GM19328 (cell line): ENCODE measurements at regions not wholly inside any gene's neighbourhood (a gene's known extent, or its start where the extent isn't known, plus 50 kb on each side); places are given as distances from the start of the nearest gene placed in this dataset.
"Not testable (repeated sequence)": the region's sequence is repeated elsewhere in the genome, so short reads cannot be mapped to it uniquely, and the experiment has no call there.

Source experiments
- ATAC-seq: cut with Tn5 transposase; IDR thresholded peaks from one replicate; pipeline ENCODE4 v1.9.1; 2021; ENCODE audit warnings: mild to moderate bottlenecking, moderate library complexity; ENCODE audit not compliant: unreplicated experiment

- no peak for ATAC-seq
Measured at GRCh38 chr3:23112491-23112890, 90.6 kb upstream of the UBE2E2 start.

DNA sequence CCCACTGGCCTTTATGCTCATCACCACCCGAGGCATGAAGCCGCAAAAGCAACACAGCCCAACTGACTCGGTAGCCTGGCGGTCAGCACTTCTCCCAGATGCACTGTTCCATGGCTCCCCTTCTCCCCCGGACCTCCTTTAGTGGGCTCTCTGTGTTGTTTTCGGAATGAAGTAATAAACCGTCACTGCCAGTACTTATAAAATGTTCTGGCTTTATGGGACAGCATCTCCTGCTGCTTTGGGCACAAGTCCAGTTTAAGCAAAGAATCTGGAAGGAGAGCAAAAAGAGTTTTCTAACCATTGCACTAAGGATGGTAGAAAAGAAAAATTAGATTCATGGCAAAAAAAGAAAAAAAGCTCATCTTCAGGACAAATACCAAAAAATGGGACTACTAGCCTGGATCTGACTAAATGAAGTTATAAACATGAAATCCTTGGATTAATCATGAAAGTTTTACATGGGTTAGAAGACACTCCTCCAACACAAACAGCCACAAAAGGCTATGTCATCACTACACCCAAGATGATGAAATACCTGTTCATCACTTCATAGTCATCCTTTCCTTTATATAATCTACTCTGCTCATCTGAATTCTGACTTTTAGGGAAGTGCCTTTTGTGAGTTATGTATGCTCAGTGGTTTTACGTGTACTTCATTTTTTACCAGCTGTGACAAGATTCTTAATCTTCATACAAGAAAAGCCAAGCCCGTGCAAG, 89.5 kb upstream of the UBE2E2 start:
- no peak for ATAC-seq

DNA sequence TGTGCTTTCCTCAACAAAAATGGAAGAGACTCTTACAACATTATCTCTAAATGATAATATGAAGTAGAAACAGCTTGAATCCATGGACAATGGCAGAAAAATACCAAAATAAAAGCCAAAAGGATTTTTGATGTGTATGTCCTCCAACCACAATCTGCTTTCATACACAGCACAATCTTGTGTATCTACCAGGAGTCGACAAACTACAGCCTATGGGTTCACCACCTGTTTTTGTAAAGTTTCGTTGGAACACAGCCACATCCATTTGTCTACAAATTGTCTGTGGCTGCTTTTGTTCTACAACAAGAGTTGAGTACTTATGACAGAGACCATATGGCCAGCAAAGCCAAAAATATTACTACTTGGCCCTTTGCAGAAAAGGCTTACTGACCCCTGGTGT, 88.7 kb upstream of the UBE2E2 start:
- no peak for ATAC-seq

- ATAC-seq = no peak
Measured at GRCh38 chr3:23115171-23115877, 87.8 kb upstream of the UBE2E2 start.

DNA sequence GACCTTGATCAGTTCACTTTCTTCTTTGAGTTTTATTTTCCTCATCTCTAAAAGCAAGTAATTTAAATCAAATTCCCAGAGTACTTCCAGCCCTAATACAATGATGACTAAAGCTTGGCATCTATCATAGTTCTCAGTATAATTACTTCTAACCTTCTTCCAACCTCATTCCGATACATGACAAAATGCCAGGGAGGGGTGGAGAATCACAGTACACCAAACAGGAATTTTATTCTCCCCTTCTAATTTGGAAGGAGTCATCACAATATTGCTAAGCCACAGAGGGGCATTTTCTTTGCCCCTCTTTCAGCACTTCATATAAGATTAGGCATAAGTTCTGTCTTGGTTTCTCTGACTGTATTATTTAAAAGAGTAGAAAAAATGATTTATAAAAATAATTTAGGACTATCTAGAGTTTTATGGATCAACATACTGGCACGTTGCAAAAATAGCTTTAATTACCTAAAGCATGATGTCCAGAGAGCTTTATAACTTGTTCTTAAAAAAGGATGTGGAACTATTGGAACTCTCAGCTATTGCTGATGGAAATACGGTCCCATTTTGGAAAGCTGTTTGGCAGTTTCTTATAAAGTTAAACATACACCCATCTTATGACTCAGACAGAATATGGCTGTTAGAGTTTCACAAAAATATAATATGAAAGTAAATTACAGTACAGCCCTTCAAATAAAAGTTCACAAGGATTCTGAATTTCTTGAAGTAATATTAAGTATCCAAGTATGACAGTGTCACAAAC, 86.9 kb upstream of the UBE2E2 start:
- ATAC-seq = no peak

DNA sequence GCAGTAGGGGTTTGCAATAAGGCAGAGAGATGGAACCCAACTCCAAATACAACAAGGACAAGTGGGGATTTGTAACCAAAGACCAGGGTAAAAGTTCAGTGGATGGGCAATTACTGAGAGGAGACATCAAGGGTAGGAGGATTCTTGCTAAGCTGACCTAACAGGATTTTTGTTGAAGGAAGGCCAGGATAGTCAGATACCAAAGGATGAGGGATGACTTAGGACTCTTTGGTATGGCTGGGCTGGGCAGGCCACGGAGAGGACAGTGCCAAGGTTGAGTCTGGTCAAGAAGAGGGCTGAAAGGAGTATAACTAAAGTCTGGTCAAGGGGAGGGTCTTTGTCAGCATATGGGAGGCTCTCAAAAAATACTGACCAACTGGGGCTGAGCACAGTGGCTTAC, 85.3 kb upstream of the UBE2E2 start:
- ATAC-seq = no peak

DNA sequence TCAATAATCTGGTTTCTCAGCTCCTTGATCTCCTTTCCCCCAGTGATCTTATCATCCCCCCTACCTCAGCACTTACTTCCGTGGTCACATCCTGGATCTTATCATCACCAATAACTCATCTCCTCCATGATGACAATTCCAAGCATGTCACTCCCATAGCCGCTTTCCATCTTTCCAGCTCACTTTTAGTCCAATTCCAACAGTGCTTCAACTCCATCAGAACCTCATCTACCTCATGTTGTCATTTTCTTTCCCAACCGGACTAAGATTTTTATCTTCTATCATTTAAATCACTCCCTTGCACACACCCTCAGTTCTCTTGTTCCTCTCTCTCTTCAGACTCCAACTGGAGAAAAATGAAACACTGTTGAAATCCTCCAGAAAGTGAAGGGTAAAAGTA, 75.9 kb upstream of the UBE2E2 start:
- ATAC-seq = no peak

DNA sequence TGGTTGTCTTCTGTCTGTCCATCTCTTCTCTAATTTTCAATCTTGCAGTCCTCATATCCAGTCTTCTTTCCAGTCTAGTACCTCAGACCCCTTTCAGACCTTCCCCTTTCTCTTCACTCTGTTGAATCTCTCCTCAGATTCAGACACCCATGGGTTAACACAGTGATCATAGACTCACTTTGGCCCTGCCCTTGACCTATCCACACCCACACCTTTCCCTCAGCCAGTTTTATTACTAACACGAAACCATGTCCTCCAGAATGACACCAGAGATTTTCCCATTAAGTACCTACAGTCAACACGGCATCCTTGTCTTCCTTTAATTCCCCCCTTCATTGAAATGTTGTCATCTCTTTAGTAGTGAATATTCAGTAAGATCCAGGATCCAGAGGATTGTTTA, 74.5 kb upstream of the UBE2E2 start:
- no peak for ATAC-seq

DNA sequence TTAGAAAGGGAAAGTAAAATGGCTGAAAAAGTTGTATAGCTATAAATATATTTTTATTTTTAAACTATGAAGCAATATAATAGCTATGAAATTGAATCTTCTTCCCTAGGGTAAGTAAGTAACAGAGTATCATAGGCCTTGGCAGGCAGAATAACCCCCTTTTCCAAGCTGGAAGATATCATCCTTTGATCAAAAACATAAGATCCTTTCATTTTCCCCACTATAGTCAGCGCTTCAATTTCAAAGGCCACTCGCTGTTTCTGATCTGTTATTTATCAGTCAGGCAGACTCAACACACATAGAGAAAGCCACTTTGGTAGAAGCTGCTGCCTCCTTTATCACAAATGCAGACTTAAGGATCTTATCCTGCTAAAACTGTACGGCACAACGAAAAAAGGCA, 74.0 kb upstream of the UBE2E2 start:
- no peak for ATAC-seq

GRCh38 chr3:23129817-23130216, 73.3 kb upstream of the UBE2E2 start:
- ATAC-seq = no peak

DNA sequence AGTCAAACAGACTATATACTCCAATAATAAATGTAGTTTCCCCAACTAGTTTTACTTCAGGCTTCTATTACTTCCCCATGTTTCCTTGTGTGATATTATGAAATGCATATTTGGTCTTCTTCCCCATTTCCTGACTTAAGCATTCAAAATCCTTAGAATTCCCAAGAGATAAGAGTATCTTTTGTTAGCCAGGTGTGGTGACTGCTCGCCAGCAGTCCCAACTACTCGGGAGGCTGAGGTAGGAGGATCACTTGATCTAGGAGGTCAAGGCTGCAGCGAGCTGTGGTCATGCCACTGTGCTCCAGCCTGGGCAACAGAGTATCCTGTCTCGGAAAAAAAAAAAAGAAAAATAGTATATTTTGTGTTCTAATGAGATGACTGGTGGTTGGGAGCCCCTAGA, 72.7 kb upstream of the UBE2E2 start:
- no peak for ATAC-seq

- no peak for ATAC-seq
Measured at GRCh38 chr3:23135026-23135785, 67.9 kb upstream of the UBE2E2 start.

DNA sequence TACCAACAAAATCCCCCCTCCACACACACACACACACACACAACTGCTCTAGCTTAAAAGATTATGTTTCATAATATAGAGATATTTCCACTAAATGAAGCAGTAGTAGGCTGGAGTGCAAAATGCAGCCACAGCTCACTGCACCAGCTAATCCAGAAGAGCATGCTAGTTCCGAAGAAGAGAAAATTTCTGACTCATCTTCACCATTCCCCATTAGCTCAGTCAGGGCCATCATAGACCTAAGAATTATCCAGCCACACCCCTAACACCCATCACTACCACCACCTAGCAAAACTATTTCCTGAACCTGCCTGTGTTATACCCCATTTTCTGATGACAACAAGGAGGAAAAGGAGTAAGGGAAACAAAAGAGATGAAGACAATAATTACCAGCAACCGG, 67.1 kb upstream of the UBE2E2 start:
- no peak for ATAC-seq

DNA sequence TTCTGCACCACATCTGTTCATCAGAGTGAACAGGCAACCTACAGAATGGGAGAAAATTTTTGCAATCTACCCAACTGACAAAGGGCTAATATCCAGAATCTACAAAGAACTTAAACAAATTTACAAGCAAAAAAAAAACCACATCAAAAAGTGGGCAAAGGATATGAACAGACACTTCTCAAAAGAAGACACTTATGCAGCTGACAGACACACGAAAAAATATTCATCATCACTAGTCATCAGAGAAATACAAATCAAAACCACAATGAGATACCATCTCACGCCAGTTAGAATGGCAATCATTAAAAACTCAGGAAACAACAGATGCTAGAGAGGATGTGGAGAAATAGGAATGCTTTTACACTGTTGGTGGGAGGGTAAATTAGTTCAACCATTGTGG, 59.1 kb upstream of the UBE2E2 start:
- not testable (repeated sequence) for ATAC-seq

DNA sequence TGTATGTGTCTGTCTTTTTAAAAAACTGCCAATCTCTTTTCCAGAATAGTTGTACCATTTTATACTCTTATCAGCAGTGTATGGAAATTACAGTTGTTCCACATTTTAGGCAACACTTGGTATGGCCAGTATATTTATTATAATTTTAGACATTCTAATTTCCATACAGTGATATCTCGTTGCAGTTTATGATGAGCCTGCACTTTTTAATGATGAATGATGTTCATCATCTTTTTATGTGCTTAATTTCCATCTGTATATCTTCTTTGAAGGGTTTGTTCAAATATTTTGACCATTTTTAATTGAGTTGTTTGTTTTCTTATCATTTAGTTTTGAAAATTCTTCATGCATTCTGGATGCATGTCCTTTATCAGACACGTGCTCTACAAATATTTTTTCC, 57.0 kb upstream of the UBE2E2 start:
- ATAC-seq = no peak

DNA sequence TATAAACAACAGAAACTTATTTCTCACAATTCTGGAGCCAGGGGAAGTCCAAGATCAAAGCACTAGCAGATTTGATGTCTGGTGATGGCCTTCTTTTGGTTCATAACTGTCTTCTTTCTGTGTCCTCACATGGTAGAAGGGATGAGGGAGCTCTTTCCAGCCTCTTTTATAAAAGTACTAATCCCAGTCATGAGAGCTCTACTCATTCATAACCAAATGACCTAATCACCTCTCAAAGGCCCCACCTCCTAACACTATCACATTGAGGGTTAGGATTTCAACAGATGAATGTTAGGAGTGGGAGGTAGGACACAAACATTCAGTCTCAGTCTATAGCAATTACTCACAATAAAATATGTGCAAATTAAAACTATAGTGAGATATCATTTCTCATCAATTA, 50.1 kb upstream of the UBE2E2 start:
- no peak for ATAC-seq
